ENCODE measurements at regions not wholly inside any gene's neighbourhood (a gene's known extent, or its start where the extent isn't known, plus 50 kb on each side); places are given as distances from the start of the nearest gene placed in this dataset.

GRCh38 chr10:124283215-124283948, 135.3 kb downstream of the OAT start:
- H3K9me3 Mint-ChIP-seq = peaks cover 9% of the 10 kb centered on the region
- H3K27me3 Mint-ChIP-seq (ENCODE audit: low read depth) = no peaks in the 10 kb centered on the region
- no peak for TF ChIP-seq CTCF (IDR thresholded peaks at IDR 0.05; ENCODE audit: unreplicated experiment)
- H3K36me3 Mint-ChIP-seq = no peaks in the 10 kb centered on the region
- H3K4me1 Mint-ChIP-seq = no peaks in the 10 kb centered on the region
- no peak for DNase-seq (ENCODE audit: low spot score in 2 of 2, unreplicated experiment in 2 of 2)
- H3K4me3 Mint-ChIP-seq = no peak overlapping the region
- H3K27ac Mint-ChIP-seq = no peak overlapping the region

GRCh38 chr10:124282326-124282725, 136.4 kb downstream of the OAT start:
- Mint-ChIP-seq H3K27ac (no peak overlapping the region), H3K36me3 (no peaks in the 10 kb centered on the region), H3K27me3 (ENCODE audit: low read depth) (no peaks in the 10 kb centered on the region), H3K4me3 (no peak overlapping the region), H3K4me1 (no peaks in the 10 kb centered on the region), H3K9me3 (peaks cover 10% of the 10 kb centered on the region)
- DNase-seq (ENCODE audit: low spot score in 2 of 2, unreplicated experiment in 2 of 2) = no peak
- TF ChIP-seq CTCF (IDR thresholded peaks at IDR 0.05; ENCODE audit: unreplicated experiment) = no peak

GRCh38 chr10:124281666-124282065, 137.1 kb downstream of the OAT start:
- no peaks in the 10 kb centered on the region for H3K27me3 Mint-ChIP-seq (ENCODE audit: low read depth)
- no peak overlapping the region for H3K27ac Mint-ChIP-seq
- DNase-seq (ENCODE audit: low spot score in 2 of 2, unreplicated experiment in 2 of 2) = no peak
- H3K9me3 Mint-ChIP-seq = peaks cover 10% of the 10 kb centered on the region
- H3K4me3 Mint-ChIP-seq = no peak overlapping the region
- no peaks in the 10 kb centered on the region for H3K4me1 Mint-ChIP-seq
- no peaks in the 10 kb centered on the region for H3K36me3 Mint-ChIP-seq
- no peak for TF ChIP-seq CTCF (IDR thresholded peaks at IDR 0.05; ENCODE audit: unreplicated experiment)

GRCh38 chr10:124280916-124281315, 137.8 kb downstream of the OAT start:
- H3K4me3 Mint-ChIP-seq = no peak overlapping the region
- H3K4me1 Mint-ChIP-seq = no peaks in the 10 kb centered on the region
- no peak for TF ChIP-seq CTCF (IDR thresholded peaks at IDR 0.05; ENCODE audit: unreplicated experiment)
- no peaks in the 10 kb centered on the region for H3K27me3 Mint-ChIP-seq (ENCODE audit: low read depth)
- no peaks in the 10 kb centered on the region for H3K36me3 Mint-ChIP-seq
- DNase-seq (ENCODE audit: low spot score in 2 of 2, unreplicated experiment in 2 of 2) = no peak
- peaks cover 10% of the 10 kb centered on the region for H3K9me3 Mint-ChIP-seq
- H3K27ac Mint-ChIP-seq = no peak overlapping the region

GRCh38 chr10:124279882-124280281, 138.8 kb downstream of the OAT start:
- no peaks in the 10 kb centered on the region for H3K4me1 Mint-ChIP-seq
- H3K36me3 Mint-ChIP-seq = no peaks in the 10 kb centered on the region
- no peak overlapping the region for H3K27ac Mint-ChIP-seq
- no peak for TF ChIP-seq CTCF (IDR thresholded peaks at IDR 0.05; ENCODE audit: unreplicated experiment)
- H3K9me3 Mint-ChIP-seq = peaks cover 14% of the 10 kb centered on the region
- DNase-seq (ENCODE audit: low spot score in 2 of 2, unreplicated experiment in 2 of 2) = no peak
- no peak overlapping the region for H3K4me3 Mint-ChIP-seq
- H3K27me3 Mint-ChIP-seq (ENCODE audit: low read depth) = no peaks in the 10 kb centered on the region

All from mesothelial cell of epicardium (in vitro differentiated cells).